MG63 (cell line): ENCODE measurements at regions not wholly inside any gene's neighbourhood (a gene's known extent, or its start where the extent isn't known, plus 50 kb on each side); places are given as distances from the start of the nearest gene placed in this dataset.

ENCODE experiments used
- DNase-seq: peaks from one replicate; pipeline ENCODE4 v3.0.0-alpha.2; 2020
- H3K27me3 ChIP-seq: fragments of 250-450 bp; sonication (Bioruptor Pico); 2 replicates; pipeline ENCODE4 v1.5.1; 2020; ENCODE audit warnings: mild to moderate bottlenecking, moderate library complexity
- H3K36me3 ChIP-seq: fragments of 250-450 bp; sonication (Bioruptor Pico); 2 replicates; pipeline ENCODE4 v1.5.1; 2020; ENCODE audit warnings: mild to moderate bottlenecking, moderate library complexity
- H3K4me3 ChIP-seq: fragments of 250-450 bp; sonication (Bioruptor Pico); 2 replicates; pipeline ENCODE4 v1.5.1; 2020; ENCODE audit warnings: mild to moderate bottlenecking, moderate library complexity
- H3K9me3 ChIP-seq: fragments of 250-450 bp; sonication (Bioruptor Pico); 2 replicates; pipeline ENCODE4 v1.5.1; 2020; ENCODE audit warnings: mild to moderate bottlenecking, moderate library complexity

DNA sequence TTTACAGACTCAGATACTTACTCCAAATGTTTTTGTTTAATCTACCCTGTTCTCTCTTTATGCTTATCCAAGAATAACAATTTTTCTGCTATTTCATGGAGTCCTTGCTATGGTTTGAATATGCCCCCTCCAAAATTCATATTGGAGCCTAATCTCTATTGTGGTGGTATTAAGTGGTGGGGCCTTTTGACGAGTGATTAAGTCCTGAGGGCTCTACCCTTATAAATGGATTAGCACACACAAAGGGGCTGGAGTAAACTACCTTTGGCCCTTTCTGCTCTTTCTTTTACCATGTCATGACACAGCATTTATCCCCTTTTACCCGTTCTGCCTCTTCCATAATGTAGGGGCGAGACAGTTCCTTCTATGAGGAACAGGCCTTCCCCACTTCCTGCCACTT, 285.5 kb downstream of the GASK1B start:
- Histone ChIP-seq H3K9me3 (no peaks in the 10 kb centered on the region), H3K36me3 (no peaks in the 10 kb centered on the region), H3K27me3 (peaks cover 13% of the 10 kb centered on the region), H3K4me3 (no peak overlapping the region)
- DNase-seq = no peak

GRCh38 chr4:157886645-157887044, 286.2 kb downstream of the GASK1B start:
- Histone ChIP-seq H3K9me3 (no peaks in the 10 kb centered on the region), H3K27me3 (peaks cover 13% of the 10 kb centered on the region), H3K4me3 (no peak overlapping the region), H3K36me3 (no peaks in the 10 kb centered on the region)
- no peak for DNase-seq

DNA sequence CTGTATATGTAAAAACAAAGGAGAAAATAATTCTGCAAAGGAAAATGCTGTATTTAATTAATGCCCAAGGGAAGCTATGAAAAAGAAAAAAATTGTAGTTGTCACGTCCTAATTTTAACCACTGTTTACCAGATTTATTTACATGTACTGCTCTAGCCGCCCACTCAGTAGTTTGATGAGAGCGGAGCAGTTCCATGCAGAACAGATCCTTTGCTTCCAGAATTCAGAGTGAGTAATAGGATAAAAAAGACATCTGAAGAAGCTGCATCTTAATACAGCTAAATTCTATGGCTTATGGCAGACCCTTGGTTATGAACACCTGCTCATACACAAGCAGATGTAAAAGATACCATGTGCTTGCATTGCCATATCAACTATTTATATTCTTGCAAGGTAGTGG, 287.0 kb downstream of the GASK1B start:
- peak; percentile 14 for DNase-seq
- H3K4me3 ChIP-seq = no peak overlapping the region
- H3K9me3 ChIP-seq = no peaks in the 10 kb centered on the region
- no peaks in the 10 kb centered on the region for H3K36me3 ChIP-seq
- peaks cover 13% of the 10 kb centered on the region for H3K27me3 ChIP-seq

DNA sequence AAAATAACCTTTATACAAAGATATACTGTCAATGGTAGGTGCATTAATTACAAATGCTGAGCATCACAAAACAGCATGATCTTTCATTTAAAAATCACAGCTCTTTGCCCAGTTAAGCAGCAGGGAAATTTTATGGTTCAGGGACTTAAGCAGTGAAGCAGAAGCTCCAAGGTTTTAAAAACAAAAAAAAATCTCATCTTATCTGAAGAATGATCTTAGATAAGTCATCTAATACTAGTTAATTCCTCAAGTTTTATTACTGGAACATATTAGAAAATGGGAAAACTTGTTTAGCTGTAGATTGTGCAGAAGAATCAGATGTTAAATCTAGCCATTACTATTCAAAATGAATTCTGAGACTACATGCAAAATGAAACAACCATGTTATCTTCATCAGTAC, 289.9 kb downstream of the GASK1B start:
- no peak for DNase-seq
- H3K9me3 ChIP-seq = no peaks in the 10 kb centered on the region
- peaks cover 13% of the 10 kb centered on the region for H3K27me3 ChIP-seq
- H3K4me3 ChIP-seq = no peak overlapping the region
- no peaks in the 10 kb centered on the region for H3K36me3 ChIP-seq

- Histone ChIP-seq H3K36me3 (no peaks in the 10 kb centered on the region), H3K27me3 (peaks cover 13% of the 10 kb centered on the region), H3K4me3 (no peak overlapping the region), H3K9me3 (no peaks in the 10 kb centered on the region)
- DNase-seq = no peak
Measured at GRCh38 chr4:157880761-157881160, 292.1 kb downstream of the GASK1B start.

GRCh38 chr4:157854819-157855218, 318.0 kb downstream of the GASK1B start:
- H3K9me3 ChIP-seq = no peaks in the 10 kb centered on the region
- H3K27me3 ChIP-seq = peaks cover 2% of the 10 kb centered on the region; the same call in 1 of the 2 replicates
- no peak overlapping the region for H3K4me3 ChIP-seq
- no peaks in the 10 kb centered on the region for H3K36me3 ChIP-seq
- DNase-seq = no peak

DNA sequence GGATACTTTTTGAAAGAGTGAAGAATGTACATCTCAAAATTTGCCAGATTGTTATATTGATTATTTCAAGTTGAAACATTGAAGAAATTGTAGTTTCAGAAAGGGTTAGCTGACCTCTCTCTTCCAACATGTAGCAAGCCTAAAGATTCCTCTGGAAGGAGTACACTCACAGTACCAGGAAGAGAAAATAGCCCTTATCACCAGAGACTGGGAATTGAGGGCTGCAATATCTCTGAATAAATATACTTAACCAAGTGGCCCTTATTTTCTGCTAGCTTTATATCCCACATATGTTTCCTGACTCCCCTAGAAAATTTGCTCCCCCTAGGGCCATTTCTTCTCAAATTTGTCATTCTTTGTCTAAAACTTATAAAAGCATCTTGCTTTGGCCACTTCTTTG, 332.2 kb downstream of the GASK1B start:
- DNase-seq = no peak

GRCh38 chr4:157840034-157840433, 332.8 kb downstream of the GASK1B start:
- no peak overlapping the region for H3K4me3 ChIP-seq
- H3K36me3 ChIP-seq = no peaks in the 10 kb centered on the region
- H3K9me3 ChIP-seq = no peaks in the 10 kb centered on the region
- no peak for DNase-seq
- 0 out of 2 replicates have a peak, but pooled peaks cover 2% of the 10 kb centered on the region for H3K27me3 ChIP-seq

More for the DNA sequence above, 332.2 kb downstream of the GASK1B start:
- Histone ChIP-seq H3K36me3 (no peaks in the 10 kb centered on the region), H3K9me3 (no peaks in the 10 kb centered on the region), H3K4me3 (no peak overlapping the region), H3K27me3 (0 out of 2 replicates have a peak, but pooled peaks cover 2% of the 10 kb centered on the region)

DNA sequence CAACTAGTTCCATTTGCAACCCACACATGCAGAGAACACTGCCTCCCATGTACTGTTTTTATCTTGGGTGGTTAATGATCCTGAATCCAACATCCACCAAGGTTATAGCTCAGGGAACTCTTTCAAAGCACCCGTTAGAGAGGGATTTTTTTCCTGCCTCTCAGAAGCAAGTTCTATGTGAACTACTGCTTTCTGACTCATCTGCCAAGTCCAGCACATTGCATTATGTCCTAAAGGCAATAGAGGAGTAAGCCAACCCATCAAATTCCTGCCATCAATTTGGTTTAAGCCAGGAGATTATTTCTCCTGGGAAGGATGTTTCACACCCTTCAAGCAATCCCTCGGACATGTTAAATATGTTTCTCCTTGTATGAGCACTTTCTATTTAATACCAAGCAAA, 334.5 kb downstream of the GASK1B start:
- H3K27me3 ChIP-seq = 0 out of 2 replicates have a peak, but pooled peaks cover 2% of the 10 kb centered on the region
- no peaks in the 10 kb centered on the region for H3K9me3 ChIP-seq
- no peak overlapping the region for H3K4me3 ChIP-seq
- no peak for DNase-seq
- H3K36me3 ChIP-seq = no peaks in the 10 kb centered on the region

GRCh38 chr4:157837071-157837703, 335.6 kb downstream of the GASK1B start:
- no peak overlapping the region for H3K4me3 ChIP-seq
- H3K36me3 ChIP-seq = no peaks in the 10 kb centered on the region
- DNase-seq = no peak
- H3K9me3 ChIP-seq = no peaks in the 10 kb centered on the region
- H3K27me3 ChIP-seq = 0 out of 2 replicates have a peak, but pooled peaks cover 2% of the 10 kb centered on the region

DNA sequence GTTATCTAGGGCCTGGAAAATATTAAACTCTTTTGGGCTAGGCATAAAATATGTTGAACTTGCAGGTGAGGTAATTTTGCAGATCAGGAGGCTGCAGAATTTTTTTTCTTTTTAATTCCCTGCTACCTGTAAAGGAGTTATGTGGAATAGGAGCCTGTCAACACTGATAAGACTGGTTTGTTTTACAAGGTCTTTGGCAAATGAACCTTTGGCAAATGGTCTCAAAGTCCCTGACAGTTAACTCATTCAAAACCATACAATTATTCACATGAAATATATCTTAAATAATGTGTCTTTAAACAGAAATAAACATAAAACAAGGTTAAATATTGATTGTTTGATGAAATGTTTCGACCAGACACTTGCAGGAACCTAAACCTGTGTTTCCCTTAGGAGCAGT, 340.2 kb downstream of the GASK1B start:
- Histone ChIP-seq H3K9me3 (no peaks in the 10 kb centered on the region), H3K4me3 (no peak overlapping the region), H3K36me3 (no peaks in the 10 kb centered on the region), H3K27me3 (peaks cover 2% of the 10 kb centered on the region; the same call in 1 of the 2 replicates)
- no peak for DNase-seq

DNA sequence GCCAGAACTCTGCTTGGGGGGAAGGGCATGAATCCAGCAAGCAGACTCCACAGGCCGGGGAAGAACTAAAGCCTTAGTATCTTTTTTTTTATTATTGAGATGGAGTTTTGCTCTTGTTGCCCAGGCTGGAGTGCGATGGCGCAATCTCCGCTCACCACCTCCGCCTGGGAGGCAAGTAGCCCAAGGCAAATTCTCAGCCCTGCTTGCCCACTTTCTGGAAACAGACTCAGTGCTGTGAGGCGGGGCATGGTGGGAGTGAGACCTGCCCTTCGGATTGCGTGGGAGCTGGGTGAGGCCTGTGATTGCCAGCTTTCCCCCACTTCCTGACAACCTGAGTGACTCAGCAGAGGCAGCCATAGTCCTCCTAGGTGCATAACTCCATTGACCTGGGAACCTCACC, 348.8 kb downstream of the GASK1B start:
- H3K9me3 ChIP-seq = peaks cover 17% of the 10 kb centered on the region
- no peak overlapping the region for H3K4me3 ChIP-seq
- no peaks in the 10 kb centered on the region for H3K36me3 ChIP-seq
- DNase-seq = no peak
- H3K27me3 ChIP-seq = no peaks in the 10 kb centered on the region

GRCh38 chr4:157821814-157822213, 351.0 kb downstream of the GASK1B start:
- H3K4me3 ChIP-seq = no peak overlapping the region
- no peak for DNase-seq
- 0 out of 2 replicates have a peak, but pooled peaks cover 2% of the 10 kb centered on the region for H3K27me3 ChIP-seq
- no peaks in the 10 kb centered on the region for H3K36me3 ChIP-seq
- peaks cover 16% of the 10 kb centered on the region for H3K9me3 ChIP-seq

GRCh38 chr4:157819693-157820464, 352.9 kb downstream of the GASK1B start:
- DNase-seq = no peak
- Histone ChIP-seq H3K9me3 (peaks cover 7% of the 10 kb centered on the region), H3K36me3 (no peaks in the 10 kb centered on the region), H3K4me3 (no peak overlapping the region), H3K27me3 (0 out of 2 replicates have a peak, but pooled peaks cover 2% of the 10 kb centered on the region)

DNA sequence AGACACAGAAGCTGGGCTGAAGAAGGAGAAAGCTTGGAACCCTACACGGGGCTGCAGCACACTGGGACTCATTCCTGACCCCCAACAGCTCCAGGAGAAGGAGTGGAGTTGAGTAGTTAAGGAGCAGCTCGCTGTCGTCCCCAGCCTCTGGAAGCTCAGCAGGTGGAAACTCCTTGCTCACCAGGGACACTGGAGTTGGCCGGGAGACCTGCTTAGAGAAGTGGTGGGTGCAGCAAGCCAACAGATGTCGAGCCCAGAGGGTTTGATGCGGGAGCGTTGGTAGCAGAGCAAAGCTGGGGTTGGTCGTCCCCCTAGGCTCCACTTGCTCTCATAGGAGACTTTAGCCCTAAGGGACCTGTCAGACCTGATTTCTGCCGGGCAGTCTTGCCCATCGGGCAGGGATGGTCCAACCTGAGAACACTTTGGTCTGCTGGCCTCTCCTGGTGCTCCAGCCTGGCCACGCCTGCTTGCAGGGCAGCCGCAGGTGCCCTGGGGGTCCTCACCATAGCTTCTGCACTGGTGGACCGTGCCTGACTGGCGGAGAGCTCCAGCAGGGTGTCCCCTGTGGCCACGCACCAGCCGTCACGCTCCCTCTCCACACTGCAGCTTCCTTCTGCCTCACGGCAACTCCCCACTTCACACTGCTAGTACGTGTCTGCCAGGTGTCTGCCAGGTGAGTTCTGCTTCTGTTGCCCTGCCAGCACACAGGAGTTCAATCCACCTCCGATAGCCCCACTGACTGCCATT, 353.7 kb downstream of the GASK1B start:
- peaks cover 7% of the 10 kb centered on the region for H3K9me3 ChIP-seq
- H3K4me3 ChIP-seq = no peak overlapping the region
- 0 out of 2 replicates have a peak, but pooled peaks cover 2% of the 10 kb centered on the region for H3K27me3 ChIP-seq
- H3K36me3 ChIP-seq = no peaks in the 10 kb centered on the region
- no peak for DNase-seq

DNA sequence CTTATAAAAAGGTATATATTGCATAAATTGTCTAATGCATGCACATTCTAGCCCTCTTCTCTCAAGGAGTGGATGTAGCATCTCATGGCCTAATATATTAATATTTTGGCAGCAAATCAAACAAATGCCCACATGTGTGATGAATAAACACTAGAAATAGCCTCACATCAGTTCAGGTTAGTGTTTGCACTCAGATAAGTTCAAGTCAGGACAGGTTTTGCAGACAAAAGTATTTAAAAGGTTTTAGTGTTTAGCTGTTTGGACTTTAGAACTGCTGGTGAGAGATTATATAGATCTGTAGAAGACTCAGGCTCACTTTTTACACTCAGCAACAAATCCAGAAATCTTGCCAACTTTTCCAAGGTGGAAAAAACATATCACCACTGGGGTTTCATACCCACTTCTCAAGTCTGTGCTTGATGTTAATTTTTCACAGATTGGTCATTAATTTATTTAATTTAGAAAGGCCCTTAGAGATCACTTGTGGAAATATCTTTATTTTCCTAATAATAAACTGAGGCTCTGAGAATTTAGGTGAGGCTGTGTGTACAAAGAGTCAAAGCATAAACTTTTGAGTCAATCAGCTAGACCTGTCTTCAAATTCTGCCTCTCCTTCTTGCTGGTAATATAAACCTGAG, 362.6 kb downstream of the GASK1B start:
- DNase-seq = no peak
- no peak overlapping the region for H3K4me3 ChIP-seq
- H3K9me3 ChIP-seq = no peaks in the 10 kb centered on the region

More for the DNA sequence above, 362.6 kb downstream of the GASK1B start:
- Histone ChIP-seq H3K36me3 (no peaks in the 10 kb centered on the region), H3K27me3 (no peaks in the 10 kb centered on the region)
